ENCODE measurements at regions not wholly inside any gene's neighbourhood (a gene's known extent, or its start where the extent isn't known, plus 50 kb on each side); places are given as distances from the start of the nearest gene placed in this dataset.

- ATAC-seq, result peak; percentile 27; the same call in 1 of the 3 replicates
- TF ChIP-seq ZNF565 (CRISPR knock-in tag; conservative IDR thresholded peaks at IDR 0.05; ENCODE audit: low read depth) (no peak), ZNF8 (CRISPR knock-in tag; IDR thresholded peaks at IDR 0.05) (no peak), ZFP30 (CRISPR knock-in tag; IDR thresholded peaks at IDR 0.05) (no peak), TCF4 (CRISPR knock-in tag; IDR thresholded peaks at IDR 0.05; ENCODE audit: borderline replicate concordance) (peak; percentile 31; the same call in 1 of the 2 replicates), ARNTL (CRISPR knock-in tag; IDR thresholded peaks at IDR 0.05; ENCODE audit: borderline replicate concordance, low read depth) (no peak), GLIS3 (CRISPR knock-in tag; IDR thresholded peaks at IDR 0.05) (no peak), CSDC2 (CRISPR knock-in tag; IDR thresholded peaks at IDR 0.05) (no peak), PATZ1 (CRISPR knock-in tag; IDR thresholded peaks at IDR 0.05; ENCODE audit: borderline replicate concordance) (no peak), ZNF70 (CRISPR knock-in tag; IDR thresholded peaks at IDR 0.05) (no peak)
Observed at GRCh38 chr18:56322406-56322805, 316.0 kb downstream of the TXNL1 start.

GRCh38 chr18:56321470-56321869, 316.9 kb downstream of the TXNL1 start:
- no peak for ATAC-seq
- TF ChIP-seq ISL1 (CRISPR knock-in tag; IDR thresholded peaks at IDR 0.05) (no peak), CSDC2 (CRISPR knock-in tag; IDR thresholded peaks at IDR 0.05) (no peak), ZNF565 (CRISPR knock-in tag; conservative IDR thresholded peaks at IDR 0.05; ENCODE audit: low read depth) (no peak), ESRRG (CRISPR knock-in tag; IDR thresholded peaks at IDR 0.05) (no peak), PPARA (CRISPR knock-in tag; IDR thresholded peaks at IDR 0.05; ENCODE audit: borderline replicate concordance) (no peak), ZFP3 (CRISPR knock-in tag; IDR thresholded peaks at IDR 0.05) (no peak), PATZ1 (CRISPR knock-in tag; IDR thresholded peaks at IDR 0.05; ENCODE audit: borderline replicate concordance) (no peak), CSRNP3 (CRISPR knock-in tag; IDR thresholded peaks at IDR 0.05) (no peak), BACH2 (CRISPR knock-in tag; IDR thresholded peaks at IDR 0.05; ENCODE audit: borderline replicate concordance) (no peak), RARB (CRISPR knock-in tag; IDR thresholded peaks at IDR 0.05) (no peak), ZFP30 (CRISPR knock-in tag; IDR thresholded peaks at IDR 0.05) (no peak), CREB5 (CRISPR knock-in tag; IDR thresholded peaks at IDR 0.05; ENCODE audit: low read depth) (no peak), GLIS3 (CRISPR knock-in tag; IDR thresholded peaks at IDR 0.05) (no peak), ZNF8 (CRISPR knock-in tag; IDR thresholded peaks at IDR 0.05) (no peak), POU6F1 (CRISPR knock-in tag; IDR thresholded peaks at IDR 0.05; ENCODE audit: borderline replicate concordance, low read depth) (no peak), ARNTL (CRISPR knock-in tag; IDR thresholded peaks at IDR 0.05; ENCODE audit: borderline replicate concordance, low read depth) (no peak), OSR1 (CRISPR knock-in tag; IDR thresholded peaks at IDR 0.05) (no peak), SNAI2 (CRISPR knock-in tag; IDR thresholded peaks at IDR 0.05) (no peak), TSHZ2 (CRISPR knock-in tag; IDR thresholded peaks at IDR 0.05) (no peak)

Measured in SK-N-SH treated with all-trans-retinoic acid at 6 μM for 48 hours (cell line).